ENCODE measurements at regions not wholly inside any gene's neighbourhood (a gene's known extent, or its start where the extent isn't known, plus 50 kb on each side); places are given as distances from the start of the nearest gene placed in this dataset.

GRCh38 chr4:18934197-18934596 is 912.6 kb upstream of the LCORL start:
- no peak overlapping the region for H3K27ac ChIP-seq (ENCODE audit: control insufficient read depth, insufficient read depth)
- ChIA-PET CTCF (no interaction called here), RAD21 (ENCODE audit: unreplicated experiment) (no interaction called here), SMC1A (ENCODE audit: uncharacterized antibody, unreplicated experiment) (interaction anchor here (1.2 kb wide), 1 partner anchor 10 kb away, joined by 3 read pairs; no protein-coding TSS in a partner anchor), POLR2A (no interaction called here)
- no peak overlapping the region for H3K4me3 ChIP-seq
- H3K36me3 ChIP-seq (ENCODE audit: control insufficient read depth in 2 of 2, insufficient read depth in 2 of 2, low read length in 1 of 2), result no peaks in the 10 kb centered on the region
- ATAC-seq (no peak), DNase-seq (ENCODE audit: low read depth, low spot score) (no peak), FAIRE-seq (no peak)
- no peaks in the 10 kb centered on the region for H3K4me1 ChIP-seq (ENCODE audit: control insufficient read depth, insufficient read depth, low read length)
- intact Hi-C loops (cut with micrococcal nuclease; ENCODE audit: unreplicated experiment), result loop anchor here (2.0 kb wide), 1 partner anchor 245 kb away; no protein-coding TSS in a partner anchor
- no peaks in the 10 kb centered on the region for H3K79me2 ChIP-seq (ENCODE audit: control insufficient read depth, insufficient read depth, low read length)
- H3K9me3 ChIP-seq (replicated peaks; ENCODE audit: control insufficient read depth, insufficient read depth, low read length), result no peaks in the 10 kb centered on the region
- 8% methylated on average over 4 of the region's 4 CpGs for WGBS (ENCODE audit: insufficient coverage, insufficient replicate concordance, low lambda C conversion rate, missing lambda C conversion rate)
- no peak overlapping the region for H3K9ac ChIP-seq (ENCODE audit: control insufficient read depth, insufficient read depth, low read length)
- H3K27me3 ChIP-seq (replicated peaks in 1 of 2; ENCODE audit: control insufficient read depth in 2 of 2, insufficient read depth in 2 of 2, low read length in 1 of 2), result no peaks in the 10 kb centered on the region
- no peak overlapping the region for H2AFZ ChIP-seq (ENCODE audit: control insufficient read depth, low read depth, low read length)
- no peak overlapping the region for H3K4me2 ChIP-seq (ENCODE audit: control insufficient read depth, insufficient read depth)
- no peak for TF ChIP-seq RELA (IDR thresholded peaks at IDR 0.05; ENCODE audit: borderline replicate concordance, partially characterized antibody)
- no peak for TF ChIP-seq STAT1 (conservative IDR thresholded peaks at IDR 0.05)
- no peak for TF ChIP-seq CBX3 (IDR thresholded peaks at IDR 0.05; ENCODE audit: borderline replicate concordance, low read depth)
- TF ChIP-seq, protein P1, sequence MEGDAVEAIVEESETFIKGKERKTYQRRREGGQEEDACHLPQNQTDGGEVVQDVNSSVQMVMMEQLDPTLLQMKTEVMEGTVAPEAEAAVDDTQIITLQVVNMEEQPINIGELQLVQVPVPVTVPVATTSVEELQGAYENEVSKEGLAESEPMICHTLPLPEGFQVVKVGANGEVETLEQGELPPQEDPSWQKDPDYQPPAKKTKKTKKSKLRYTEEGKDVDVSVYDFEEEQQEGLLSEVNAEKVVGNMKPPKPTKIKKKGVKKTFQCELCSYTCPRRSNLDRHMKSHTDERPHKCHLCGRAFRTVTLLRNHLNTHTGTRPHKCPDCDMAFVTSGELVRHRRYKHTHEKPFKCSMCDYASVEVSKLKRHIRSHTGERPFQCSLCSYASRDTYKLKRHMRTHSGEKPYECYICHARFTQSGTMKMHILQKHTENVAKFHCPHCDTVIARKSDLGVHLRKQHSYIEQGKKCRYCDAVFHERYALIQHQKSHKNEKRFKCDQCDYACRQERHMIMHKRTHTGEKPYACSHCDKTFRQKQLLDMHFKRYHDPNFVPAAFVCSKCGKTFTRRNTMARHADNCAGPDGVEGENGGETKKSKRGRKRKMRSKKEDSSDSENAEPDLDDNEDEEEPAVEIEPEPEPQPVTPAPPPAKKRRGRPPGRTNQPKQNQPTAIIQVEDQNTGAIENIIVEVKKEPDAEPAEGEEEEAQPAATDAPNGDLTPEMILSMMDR (IDR thresholded peaks at IDR 0.05 in 2 of 3, conservative IDR thresholded peaks at IDR 0.05 in 1 of 3; ENCODE audit: control insufficient read depth in 2 of 3, extremely low read depth in 1 of 3, insufficient read depth in 1 of 3, low read depth in 3 of 3, low read length in 3 of 3), result no peak
- TF ChIP-seq, protein P2, sequence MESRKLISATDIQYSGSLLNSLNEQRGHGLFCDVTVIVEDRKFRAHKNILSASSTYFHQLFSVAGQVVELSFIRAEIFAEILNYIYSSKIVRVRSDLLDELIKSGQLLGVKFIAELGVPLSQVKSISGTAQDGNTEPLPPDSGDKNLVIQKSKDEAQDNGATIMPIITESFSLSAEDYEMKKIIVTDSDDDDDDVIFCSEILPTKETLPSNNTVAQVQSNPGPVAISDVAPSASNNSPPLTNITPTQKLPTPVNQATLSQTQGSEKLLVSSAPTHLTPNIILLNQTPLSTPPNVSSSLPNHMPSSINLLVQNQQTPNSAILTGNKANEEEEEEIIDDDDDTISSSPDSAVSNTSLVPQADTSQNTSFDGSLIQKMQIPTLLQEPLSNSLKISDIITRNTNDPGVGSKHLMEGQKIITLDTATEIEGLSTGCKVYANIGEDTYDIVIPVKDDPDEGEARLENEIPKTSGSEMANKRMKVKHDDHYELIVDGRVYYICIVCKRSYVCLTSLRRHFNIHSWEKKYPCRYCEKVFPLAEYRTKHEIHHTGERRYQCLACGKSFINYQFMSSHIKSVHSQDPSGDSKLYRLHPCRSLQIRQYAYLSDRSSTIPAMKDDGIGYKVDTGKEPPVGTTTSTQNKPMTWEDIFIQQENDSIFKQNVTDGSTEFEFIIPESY (IDR thresholded peaks at IDR 0.05), result no peak
- no peak for TF ChIP-seq TARDBP (IDR thresholded peaks at IDR 0.05; ENCODE audit: borderline replicate concordance)
- TF ChIP-seq MEF2B (IDR thresholded peaks at IDR 0.05; ENCODE audit: partially characterized antibody, poor library complexity, severe bottlenecking), result no peak
- no peak for TF ChIP-seq RAD51 (IDR thresholded peaks at IDR 0.05)
- TF ChIP-seq YY1 (IDR thresholded peaks at IDR 0.05; ENCODE audit: low read depth, low read length), result no peak
- TF ChIP-seq SRF (IDR thresholded peaks at IDR 0.05; ENCODE audit: low read depth in 2 of 2, low read length in 2 of 2), result no peak
- no peak for TF ChIP-seq MTA2 (IDR thresholded peaks at IDR 0.05; ENCODE audit: low read depth)
- TF ChIP-seq, protein P3, sequence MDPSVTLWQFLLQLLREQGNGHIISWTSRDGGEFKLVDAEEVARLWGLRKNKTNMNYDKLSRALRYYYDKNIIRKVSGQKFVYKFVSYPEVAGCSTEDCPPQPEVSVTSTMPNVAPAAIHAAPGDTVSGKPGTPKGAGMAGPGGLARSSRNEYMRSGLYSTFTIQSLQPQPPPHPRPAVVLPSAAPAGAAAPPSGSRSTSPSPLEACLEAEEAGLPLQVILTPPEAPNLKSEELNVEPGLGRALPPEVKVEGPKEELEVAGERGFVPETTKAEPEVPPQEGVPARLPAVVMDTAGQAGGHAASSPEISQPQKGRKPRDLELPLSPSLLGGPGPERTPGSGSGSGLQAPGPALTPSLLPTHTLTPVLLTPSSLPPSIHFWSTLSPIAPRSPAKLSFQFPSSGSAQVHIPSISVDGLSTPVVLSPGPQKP (IDR thresholded peaks at IDR 0.05; ENCODE audit: low read depth, low read length), result no peak
- TF ChIP-seq, protein P4, sequence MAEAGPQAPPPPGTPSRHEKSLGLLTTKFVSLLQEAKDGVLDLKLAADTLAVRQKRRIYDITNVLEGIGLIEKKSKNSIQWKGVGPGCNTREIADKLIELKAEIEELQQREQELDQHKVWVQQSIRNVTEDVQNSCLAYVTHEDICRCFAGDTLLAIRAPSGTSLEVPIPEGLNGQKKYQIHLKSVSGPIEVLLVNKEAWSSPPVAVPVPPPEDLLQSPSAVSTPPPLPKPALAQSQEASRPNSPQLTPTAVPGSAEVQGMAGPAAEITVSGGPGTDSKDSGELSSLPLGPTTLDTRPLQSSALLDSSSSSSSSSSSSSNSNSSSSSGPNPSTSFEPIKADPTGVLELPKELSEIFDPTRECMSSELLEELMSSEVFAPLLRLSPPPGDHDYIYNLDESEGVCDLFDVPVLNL (IDR thresholded peaks at IDR 0.05; ENCODE audit: low read depth, low read length), result no peak
- no peaks in the 10 kb centered on the region for H4K20me1 ChIP-seq (ENCODE audit: control insufficient read depth, insufficient read depth)
- in situ Hi-C loops (cut with MboI), result no loop called here
- no TSS peak for BruUV-seq (replicated peaks)

Measured in GM12878 (cell line).